ENCODE measurements at regions not wholly inside any gene's neighbourhood (a gene's known extent, or its start where the extent isn't known, plus 50 kb on each side); places are given as distances from the start of the nearest gene placed in this dataset.

GRCh38 chr1:102627145-102627544 is 481.2 kb downstream of the COL11A1 start:
- DNase-seq = no peak
- Mint-ChIP-seq H3K4me1 (ENCODE audit: low read depth) (no peaks in the 10 kb centered on the region), H3K27me3 (no peaks in the 10 kb centered on the region), H3K27ac (no peak overlapping the region), H3K9me3 (peaks cover 1% of the 10 kb centered on the region), H3K36me3 (ENCODE audit: low read depth) (no peaks in the 10 kb centered on the region), H3K4me3 (no peak overlapping the region)
- no peaks in the 10 kb centered on the region for H3K27me3 ChIP-seq (ENCODE audit: control insufficient read depth in 1 of 2, insufficient read depth in 2 of 2, low read length in 2 of 2)
- no peak for TF ChIP-seq CTCF (IDR thresholded peaks at IDR 0.05)
- H3K4me1 ChIP-seq (ENCODE audit: insufficient read depth, low read length) = no peaks in the 10 kb centered on the region
- intact Hi-C loops (cut with DNase I, micrococcal nuclease) = no loop called here
- no peaks in the 10 kb centered on the region for H3K36me3 ChIP-seq (ENCODE audit: insufficient read depth, low read length)
- H3K9me3 ChIP-seq (ENCODE audit: control insufficient read depth in 1 of 2, insufficient read depth in 1 of 2, low read length in 2 of 2) = no peaks in the 10 kb centered on the region
- no peak overlapping the region for H3K27ac ChIP-seq (ENCODE audit: low read depth in 1 of 2, low read length in 2 of 2)
- POLR2A ChIA-PET = no interaction called here
- no peak for ATAC-seq (ENCODE audit: poor library complexity)
- CTCF ChIA-PET = no interaction called here
- no peak overlapping the region for H3K4me3 ChIP-seq (ENCODE audit: low read length)

GRCh38 chr1:102615896-102616295 is 492.4 kb downstream of the COL11A1 start:
- no peak overlapping the region for H3K27ac Mint-ChIP-seq
- H3K4me3 ChIP-seq (ENCODE audit: low read length) = no peak overlapping the region
- no peak overlapping the region for H3K4me3 Mint-ChIP-seq
- peaks cover 11% of the 10 kb centered on the region for H3K9me3 Mint-ChIP-seq
- no peaks in the 10 kb centered on the region for H3K27me3 ChIP-seq (ENCODE audit: control insufficient read depth in 1 of 2, insufficient read depth in 2 of 2, low read length in 2 of 2)
- no peaks in the 10 kb centered on the region for H3K36me3 Mint-ChIP-seq (ENCODE audit: low read depth)
- H3K27ac ChIP-seq (ENCODE audit: low read depth in 1 of 2, low read length in 2 of 2) = no peak overlapping the region
- H3K9me3 ChIP-seq (ENCODE audit: control insufficient read depth in 1 of 2, insufficient read depth in 1 of 2, low read length in 2 of 2) = peaks cover 0 to 4% of the 10 kb centered on the region in 2 experiments
- ATAC-seq (ENCODE audit: poor library complexity) (no peak), DNase-seq (no peak)
- POLR2A ChIA-PET = no interaction called here
- no peaks in the 10 kb centered on the region for H3K4me1 Mint-ChIP-seq (ENCODE audit: low read depth)
- no peaks in the 10 kb centered on the region for H3K4me1 ChIP-seq (ENCODE audit: insufficient read depth, low read length)
- TF ChIP-seq CTCF (IDR thresholded peaks at IDR 0.05) = no peak
- no peaks in the 10 kb centered on the region for H3K27me3 Mint-ChIP-seq
- intact Hi-C loops (cut with DNase I, micrococcal nuclease) = no loop called here
- no peaks in the 10 kb centered on the region for H3K36me3 ChIP-seq (ENCODE audit: insufficient read depth, low read length)
- CTCF ChIA-PET = no interaction called here

GRCh38 chr1:102595106-102595505 is 513.2 kb downstream of the COL11A1 start:
- TF ChIP-seq CTCF (IDR thresholded peaks at IDR 0.05) = no peak
- Histone ChIP-seq H3K9me3 (ENCODE audit: control insufficient read depth in 1 of 2, insufficient read depth in 1 of 2, low read length in 2 of 2) (peaks cover 0 to 5% of the 10 kb centered on the region in 2 experiments), H3K36me3 (ENCODE audit: insufficient read depth, low read length) (no peaks in the 10 kb centered on the region), H3K27ac (ENCODE audit: low read depth in 1 of 2, low read length in 2 of 2) (no peak overlapping the region), H3K4me1 (ENCODE audit: insufficient read depth, low read length) (no peaks in the 10 kb centered on the region), H3K27me3 (ENCODE audit: control insufficient read depth in 1 of 2, insufficient read depth in 2 of 2, low read length in 2 of 2) (no peaks in the 10 kb centered on the region), H3K4me3 (ENCODE audit: low read length) (no peak overlapping the region)
- Mint-ChIP-seq H3K4me1 (ENCODE audit: low read depth) (no peaks in the 10 kb centered on the region), H3K36me3 (ENCODE audit: low read depth) (no peaks in the 10 kb centered on the region), H3K4me3 (no peak overlapping the region), H3K27me3 (no peaks in the 10 kb centered on the region), H3K9me3 (peaks cover 5% of the 10 kb centered on the region), H3K27ac (no peak overlapping the region)
- CTCF ChIA-PET = no interaction called here
- ATAC-seq (ENCODE audit: poor library complexity) (no peak), DNase-seq (no peak)
- intact Hi-C loops (cut with DNase I, micrococcal nuclease) = no loop called here
- POLR2A ChIA-PET = no interaction called here

Data from CD4-positive, alpha-beta T cell (primary cell).